Prostate gland (tissue), 2 donors: ENCODE measurements at regions not wholly inside any gene's neighbourhood (a gene's known extent, or its start where the extent isn't known, plus 50 kb on each side); places are given as distances from the start of the nearest gene placed in this dataset.

ENCODE experiments used
- POLR2A ChIP-seq: fragments of 450-650 bp; IDR thresholded peaks from one replicate; pipeline ENCODE4 v1.6.1; 2016; ENCODE audit warnings: antibody characterized with exemption, mild to moderate bottlenecking
- TF ChIP-seq, protein P1 (sequence below), 4 experiments: fragments of 200-600 bp in 2 of 4; fragments of 450-650 bp in 2 of 4; sonication (generic) in 2 of 4; IDR thresholded peaks; 1 replicate in 3 of 4; 2 replicates in 1 of 4; pipeline ENCODE4 v1.5.1; 2016 to 2019; ENCODE audit warnings: antibody characterized with exemption in 4 of 4, mild to moderate bottlenecking in 2 of 4, moderate library complexity in 2 of 4

GRCh38 chr10:33810986-33811385, 476.5 kb upstream of the NRP1 start:
- TF ChIP-seq, protein P1, sequence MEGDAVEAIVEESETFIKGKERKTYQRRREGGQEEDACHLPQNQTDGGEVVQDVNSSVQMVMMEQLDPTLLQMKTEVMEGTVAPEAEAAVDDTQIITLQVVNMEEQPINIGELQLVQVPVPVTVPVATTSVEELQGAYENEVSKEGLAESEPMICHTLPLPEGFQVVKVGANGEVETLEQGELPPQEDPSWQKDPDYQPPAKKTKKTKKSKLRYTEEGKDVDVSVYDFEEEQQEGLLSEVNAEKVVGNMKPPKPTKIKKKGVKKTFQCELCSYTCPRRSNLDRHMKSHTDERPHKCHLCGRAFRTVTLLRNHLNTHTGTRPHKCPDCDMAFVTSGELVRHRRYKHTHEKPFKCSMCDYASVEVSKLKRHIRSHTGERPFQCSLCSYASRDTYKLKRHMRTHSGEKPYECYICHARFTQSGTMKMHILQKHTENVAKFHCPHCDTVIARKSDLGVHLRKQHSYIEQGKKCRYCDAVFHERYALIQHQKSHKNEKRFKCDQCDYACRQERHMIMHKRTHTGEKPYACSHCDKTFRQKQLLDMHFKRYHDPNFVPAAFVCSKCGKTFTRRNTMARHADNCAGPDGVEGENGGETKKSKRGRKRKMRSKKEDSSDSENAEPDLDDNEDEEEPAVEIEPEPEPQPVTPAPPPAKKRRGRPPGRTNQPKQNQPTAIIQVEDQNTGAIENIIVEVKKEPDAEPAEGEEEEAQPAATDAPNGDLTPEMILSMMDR (IDR thresholded peaks at IDR 0.05), result no peak
- no peak for TF ChIP-seq POLR2A
